ENCODE measurements at regions not wholly inside any gene's neighbourhood (a gene's known extent, or its start where the extent isn't known, plus 50 kb on each side); places are given as distances from the start of the nearest gene placed in this dataset.

DNA sequence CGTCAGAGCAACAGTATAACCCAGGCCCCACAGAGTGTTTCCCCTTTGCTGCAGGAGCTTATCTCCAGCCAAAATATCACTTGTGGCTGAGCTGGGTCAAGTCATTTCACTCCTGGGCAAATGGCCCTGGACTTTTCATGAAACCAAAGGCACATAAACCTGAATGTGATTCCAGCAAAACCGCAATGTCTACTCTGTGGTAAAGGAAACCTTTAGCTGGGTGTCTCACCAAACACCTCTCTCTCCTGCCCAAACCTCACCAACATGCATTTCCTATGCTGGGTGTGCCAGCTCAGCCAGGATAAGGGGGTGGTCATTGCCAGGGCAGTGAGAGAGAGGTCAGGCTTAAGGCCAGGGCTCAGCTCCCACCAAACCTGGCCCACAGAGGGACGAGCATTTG is 67.4 kb downstream of the GTPBP8 start:
- Histone ChIP-seq H3K9ac (ENCODE audit: control insufficient read depth, extremely low read depth, insufficient read depth, low read length) (no peak overlapping the region), H3K79me2 (ENCODE audit: control insufficient read depth, insufficient read depth, low read length) (no peaks in the 10 kb centered on the region), H3K27ac (ENCODE audit: control insufficient read depth, insufficient read depth, low read length) (no peak overlapping the region), H3K27me3 (ENCODE audit: control insufficient read depth, extremely low read depth, insufficient read depth, low read length) (no peaks in the 10 kb centered on the region), H3K4me3 (ENCODE audit: control insufficient read depth in 2 of 3, extremely low read depth in 1 of 3, insufficient read depth in 2 of 3, low read depth in 1 of 3, low read length in 3 of 3) (no peak overlapping the region), H2AFZ (ENCODE audit: control insufficient read depth, low read length) (no peak overlapping the region), H4K20me1 (ENCODE audit: control insufficient read depth, extremely low read depth, insufficient read depth, low read length) (no peaks in the 10 kb centered on the region), H3K4me1 (ENCODE audit: control insufficient read depth, extremely low read depth, insufficient read depth, low read length) (peaks cover 9% of the 10 kb centered on the region), H3K36me3 (ENCODE audit: control insufficient read depth in 2 of 2, extremely low read depth in 1 of 2, insufficient read depth in 2 of 2, low read length in 2 of 2) (no peaks in the 10 kb centered on the region), H3K4me2 (ENCODE audit: control insufficient read depth, extremely low read depth, insufficient read depth, low read depth, low read length) (no peak overlapping the region), H3K9me1 (ENCODE audit: control insufficient read depth, extremely low read depth, insufficient read depth, low read length) (no peaks in the 10 kb centered on the region), H3K9me3 (ENCODE audit: control insufficient read depth, low read depth, low read length) (no peaks in the 10 kb centered on the region)
- DNase-seq (ENCODE audit: low read depth, low spot score): no peak
- FAIRE-seq: no peak
- dilution Hi-C loops (cut with MboI; ENCODE audit: extremely low pct_ligation_motif_present, low sequenced_read_pairs): no loop called here
- no peak for TF ChIP-seq EZH2 (IDR thresholded peaks at IDR 0.05; ENCODE audit: low read length)
- TF ChIP-seq, protein P1, sequence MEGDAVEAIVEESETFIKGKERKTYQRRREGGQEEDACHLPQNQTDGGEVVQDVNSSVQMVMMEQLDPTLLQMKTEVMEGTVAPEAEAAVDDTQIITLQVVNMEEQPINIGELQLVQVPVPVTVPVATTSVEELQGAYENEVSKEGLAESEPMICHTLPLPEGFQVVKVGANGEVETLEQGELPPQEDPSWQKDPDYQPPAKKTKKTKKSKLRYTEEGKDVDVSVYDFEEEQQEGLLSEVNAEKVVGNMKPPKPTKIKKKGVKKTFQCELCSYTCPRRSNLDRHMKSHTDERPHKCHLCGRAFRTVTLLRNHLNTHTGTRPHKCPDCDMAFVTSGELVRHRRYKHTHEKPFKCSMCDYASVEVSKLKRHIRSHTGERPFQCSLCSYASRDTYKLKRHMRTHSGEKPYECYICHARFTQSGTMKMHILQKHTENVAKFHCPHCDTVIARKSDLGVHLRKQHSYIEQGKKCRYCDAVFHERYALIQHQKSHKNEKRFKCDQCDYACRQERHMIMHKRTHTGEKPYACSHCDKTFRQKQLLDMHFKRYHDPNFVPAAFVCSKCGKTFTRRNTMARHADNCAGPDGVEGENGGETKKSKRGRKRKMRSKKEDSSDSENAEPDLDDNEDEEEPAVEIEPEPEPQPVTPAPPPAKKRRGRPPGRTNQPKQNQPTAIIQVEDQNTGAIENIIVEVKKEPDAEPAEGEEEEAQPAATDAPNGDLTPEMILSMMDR (optimal IDR thresholded peaks at IDR 0.05 in 1 of 3, IDR thresholded peaks at IDR 0.05 in 1 of 3, conservative IDR thresholded peaks at IDR 0.05 in 1 of 3; ENCODE audit: extremely low read depth in 1 of 3, insufficient read depth in 2 of 3, low read length in 3 of 3): no peak

DNA sequence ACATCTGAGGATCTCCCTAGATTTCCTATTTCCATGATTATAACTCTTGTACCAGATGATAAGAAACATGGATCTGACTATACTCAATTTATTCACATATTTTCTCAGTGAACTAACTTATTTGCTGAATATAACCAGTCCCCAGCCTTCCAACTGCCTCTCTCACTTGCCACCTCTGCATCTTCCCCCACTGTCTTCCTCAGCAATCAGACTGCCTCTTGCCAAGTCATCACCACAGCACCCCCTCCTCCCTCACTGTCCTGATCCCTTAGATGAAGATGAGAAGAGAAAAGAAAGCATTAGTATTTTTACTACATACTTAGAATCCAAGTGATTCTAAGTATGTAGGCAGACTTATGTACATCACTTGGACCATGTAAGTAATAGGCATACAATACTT is 71.9 kb downstream of the GTPBP8 start:
- TF ChIP-seq, protein P1 (optimal IDR thresholded peaks at IDR 0.05 in 1 of 3, IDR thresholded peaks at IDR 0.05 in 1 of 3, conservative IDR thresholded peaks at IDR 0.05 in 1 of 3; ENCODE audit: extremely low read depth in 1 of 3, insufficient read depth in 2 of 3, low read length in 3 of 3): no peak
- TF ChIP-seq EZH2 (IDR thresholded peaks at IDR 0.05; ENCODE audit: low read length): no peak
- no peak overlapping the region for H3K27ac ChIP-seq (ENCODE audit: control insufficient read depth, insufficient read depth, low read length)

More for the DNA sequence above, 71.9 kb downstream of the GTPBP8 start:
- H2AFZ ChIP-seq (ENCODE audit: control insufficient read depth, low read length): no peak overlapping the region
- no peaks in the 10 kb centered on the region for H3K27me3 ChIP-seq (ENCODE audit: control insufficient read depth, extremely low read depth, insufficient read depth, low read length)
- DNase-seq (ENCODE audit: low read depth, low spot score) (no peak), FAIRE-seq (no peak)
- H3K4me2 ChIP-seq (ENCODE audit: control insufficient read depth, extremely low read depth, insufficient read depth, low read depth, low read length): no peak overlapping the region
- H3K36me3 ChIP-seq (ENCODE audit: control insufficient read depth in 2 of 2, extremely low read depth in 1 of 2, insufficient read depth in 2 of 2, low read length in 2 of 2): no peaks in the 10 kb centered on the region
- no peaks in the 10 kb centered on the region for H3K79me2 ChIP-seq (ENCODE audit: control insufficient read depth, insufficient read depth, low read length)
- no peaks in the 10 kb centered on the region for H3K9me3 ChIP-seq (ENCODE audit: control insufficient read depth, low read depth, low read length)
- no peaks in the 10 kb centered on the region for H3K9me1 ChIP-seq (ENCODE audit: control insufficient read depth, extremely low read depth, insufficient read depth, low read length)
- H3K4me1 ChIP-seq (ENCODE audit: control insufficient read depth, extremely low read depth, insufficient read depth, low read length): peaks cover 8% of the 10 kb centered on the region
- H4K20me1 ChIP-seq (ENCODE audit: control insufficient read depth, extremely low read depth, insufficient read depth, low read length): no peaks in the 10 kb centered on the region
- no peak overlapping the region for H3K4me3 ChIP-seq (ENCODE audit: control insufficient read depth in 2 of 3, extremely low read depth in 1 of 3, insufficient read depth in 2 of 3, low read depth in 1 of 3, low read length in 3 of 3)
- no peak overlapping the region for H3K9ac ChIP-seq (ENCODE audit: control insufficient read depth, extremely low read depth, insufficient read depth, low read length)
- dilution Hi-C loops (cut with MboI; ENCODE audit: extremely low pct_ligation_motif_present, low sequenced_read_pairs): no loop called here
